Panc1 (cell line): ENCODE measurements at regions not wholly inside any gene's neighbourhood (a gene's known extent, or its start where the extent isn't known, plus 50 kb on each side); places are given as distances from the start of the nearest gene placed in this dataset.

Experiments used
- ATAC-seq: fragments of 200-7000 bp; cut with Tn5 transposase; 2 replicates; pipeline ENCODE4 v1.9.1; 2020; ENCODE audit warnings: mild to moderate bottlenecking, moderate library complexity
- BruUV-seq: library from RNA; stranded (reverse); fragments of 400-500 nt; replicated peaks from 2 replicates; lab custom pipeline; 2021; lab: Mats Ljungman, UMichigan
- CTCF ChIA-PET: fragments of 300-600 bp; sonication (Branson Sonifier 250); formaldehyde crosslinking; loops from one replicate; lab custom pipeline; 2022; ENCODE audit warnings: antibody characterized with exemption; lab: Charles Lee
- POLR2A ChIA-PET: fragments of 300-600 bp; sonication (Branson Sonifier 250); formaldehyde crosslinking; loops from one replicate; lab custom pipeline; 2022; ENCODE audit warnings: antibody characterized with exemption; lab: Charles Lee
- DNase-seq: peaks from one replicate; pipeline ENCODE4 v3.0.0-alpha.2; 2010; ENCODE audit warnings: low read depth, low spot score
- H3K27ac ChIP-seq: 2 replicates; pipeline ENCODE4 v1.5.1; 2011; ENCODE audit warnings: mild to moderate bottlenecking, low read length, inconsistent platforms
- H3K27me3 ChIP-seq: fragments of 200-500 bp; sonication (Bioruptor generic); 2 replicates; pipeline ENCODE4 v1.6.0; 2014; ENCODE audit warnings: low read length, inconsistent platforms; ENCODE audit not compliant: control insufficient read depth, insufficient read depth
- H3K36me3 ChIP-seq: fragments of 200-500 bp; sonication (Bioruptor generic); 2 replicates; pipeline ENCODE4 v1.5.1; 2014; ENCODE audit warnings: inconsistent platforms, mild to moderate bottlenecking, low read length, moderate library complexity; ENCODE audit not compliant: control insufficient read depth, insufficient read depth
- H3K4me1 ChIP-seq: 2 replicates; pipeline ENCODE4 v1.5.1; 2011; ENCODE audit warnings: inconsistent platforms, mild to moderate bottlenecking, low read length, moderate library complexity; ENCODE audit not compliant: control insufficient read depth, insufficient read depth
- H3K4me3 ChIP-seq, 2 experiments: 2 replicates each; pipeline ENCODE4 v1.5.1; 2011 to 2012; ENCODE audit warnings: low read depth in 2 of 2, low read length in 2 of 2, mild to moderate bottlenecking in 2 of 2, inconsistent platforms in 1 of 2, moderate library complexity in 1 of 2
- H3K9me3 ChIP-seq: fragments of 200-500 bp; sonication (Bioruptor generic); 2 replicates; pipeline ENCODE4 v1.5.1; 2014; ENCODE audit warnings: low read depth, mild to moderate bottlenecking, inconsistent platforms, low read length, moderate library complexity; ENCODE audit not compliant: control insufficient read depth, insufficient read depth
- POLR2AphosphoS5 ChIP-seq: IDR thresholded peaks from 2 replicates; pipeline ENCODE4 v1.6.1; 2012; ENCODE audit warnings: mild to moderate bottlenecking, low read depth, low read length, moderate library complexity
- SIN3A ChIP-seq: IDR thresholded peaks from 2 replicates; pipeline ENCODE4 v1.6.1; 2012; ENCODE audit warnings: low read depth, mild to moderate bottlenecking, low read length, moderate library complexity, borderline replicate concordance; ENCODE audit not compliant: insufficient read depth
- TCF7L2 ChIP-seq: IDR thresholded peaks from 2 replicates; pipeline ENCODE4 v1.6.1; 2011; ENCODE audit warnings: mild to moderate bottlenecking, low read depth, low read length, inconsistent platforms
- in situ Hi-C: cut with HindIII; loops from 2 replicates; pipeline ENCODE4 v1.10.0; 2016; ENCODE audit warnings: low sequenced_read_pairs, low pct_unique_long_range_greater_than_20kb
- intact Hi-C: fragments of 100-400 bp; cut with micrococcal nuclease; formaldehyde crosslinking; loops from one replicate; pipeline ENCODE4 v1.10.0; 2022; ENCODE audit not compliant: unreplicated experiment
- TF ChIP-seq, protein P1 (sequence below), 2 experiments: IDR thresholded peaks; 2 replicates each; pipeline ENCODE4 v1.6.1; 2011 to 2012; ENCODE audit warnings: low read depth in 2 of 2, control low read depth in 1 of 2, low read length in 1 of 2, mild to moderate bottlenecking in 1 of 2, moderate library complexity in 1 of 2; ENCODE audit not compliant: insufficient read depth in 1 of 2
- TF ChIP-seq, protein P2 (sequence below): fragments of 450-650 bp; IDR thresholded peaks from 2 replicates; pipeline ENCODE4 v1.5.1; 2017; ENCODE audit warnings: mild to moderate bottlenecking

DNA sequence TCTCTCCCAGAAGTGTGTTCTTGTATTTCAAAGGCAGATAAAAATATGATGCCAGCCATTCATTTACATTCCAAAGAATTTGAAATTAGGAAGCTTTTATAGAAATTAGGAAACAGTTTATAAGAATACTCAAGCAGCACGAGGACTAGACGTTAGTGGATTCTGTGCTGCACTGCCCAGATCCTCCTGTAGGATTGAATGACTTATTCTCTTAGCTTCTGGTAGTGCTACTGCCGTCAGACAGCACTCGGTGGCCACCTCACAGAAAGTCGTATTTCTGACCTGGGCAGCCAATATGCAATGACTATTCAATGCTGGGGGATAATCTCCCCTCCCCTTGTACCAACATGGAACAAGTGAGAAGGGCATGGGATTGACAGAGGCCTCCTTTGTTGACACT lies 326.4 kb downstream of the RPL10L start:
- no peaks in the 10 kb centered on the region for H3K4me1 ChIP-seq
- H3K9me3 ChIP-seq: no peaks in the 10 kb centered on the region
- TF ChIP-seq, protein P1, sequence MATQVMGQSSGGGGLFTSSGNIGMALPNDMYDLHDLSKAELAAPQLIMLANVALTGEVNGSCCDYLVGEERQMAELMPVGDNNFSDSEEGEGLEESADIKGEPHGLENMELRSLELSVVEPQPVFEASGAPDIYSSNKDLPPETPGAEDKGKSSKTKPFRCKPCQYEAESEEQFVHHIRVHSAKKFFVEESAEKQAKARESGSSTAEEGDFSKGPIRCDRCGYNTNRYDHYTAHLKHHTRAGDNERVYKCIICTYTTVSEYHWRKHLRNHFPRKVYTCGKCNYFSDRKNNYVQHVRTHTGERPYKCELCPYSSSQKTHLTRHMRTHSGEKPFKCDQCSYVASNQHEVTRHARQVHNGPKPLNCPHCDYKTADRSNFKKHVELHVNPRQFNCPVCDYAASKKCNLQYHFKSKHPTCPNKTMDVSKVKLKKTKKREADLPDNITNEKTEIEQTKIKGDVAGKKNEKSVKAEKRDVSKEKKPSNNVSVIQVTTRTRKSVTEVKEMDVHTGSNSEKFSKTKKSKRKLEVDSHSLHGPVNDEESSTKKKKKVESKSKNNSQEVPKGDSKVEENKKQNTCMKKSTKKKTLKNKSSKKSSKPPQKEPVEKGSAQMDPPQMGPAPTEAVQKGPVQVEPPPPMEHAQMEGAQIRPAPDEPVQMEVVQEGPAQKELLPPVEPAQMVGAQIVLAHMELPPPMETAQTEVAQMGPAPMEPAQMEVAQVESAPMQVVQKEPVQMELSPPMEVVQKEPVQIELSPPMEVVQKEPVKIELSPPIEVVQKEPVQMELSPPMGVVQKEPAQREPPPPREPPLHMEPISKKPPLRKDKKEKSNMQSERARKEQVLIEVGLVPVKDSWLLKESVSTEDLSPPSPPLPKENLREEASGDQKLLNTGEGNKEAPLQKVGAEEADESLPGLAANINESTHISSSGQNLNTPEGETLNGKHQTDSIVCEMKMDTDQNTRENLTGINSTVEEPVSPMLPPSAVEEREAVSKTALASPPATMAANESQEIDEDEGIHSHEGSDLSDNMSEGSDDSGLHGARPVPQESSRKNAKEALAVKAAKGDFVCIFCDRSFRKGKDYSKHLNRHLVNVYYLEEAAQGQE (IDR thresholded peaks at IDR 0.05; ENCODE audit: insufficient read depth in 1 of 2, low read depth in 2 of 2, low read length in 1 of 2): no peak
- in situ Hi-C loops: no loop called here
- DNase-seq: no peak
- POLR2A ChIA-PET: no interaction called here
- no peak for ATAC-seq
- H3K36me3 ChIP-seq: no peaks in the 10 kb centered on the region
- BruUV-seq: no TSS peak
- intact Hi-C loops: no loop called here
- no peak overlapping the region for H3K4me3 ChIP-seq
- CTCF ChIA-PET: interaction anchor here (0.5 kb wide), 1 partner anchor 298 kb away, joined by 3 read pairs; no protein-coding TSS in a partner anchor
- H3K27me3 ChIP-seq: no peaks in the 10 kb centered on the region
- no peak overlapping the region for H3K27ac ChIP-seq

DNA sequence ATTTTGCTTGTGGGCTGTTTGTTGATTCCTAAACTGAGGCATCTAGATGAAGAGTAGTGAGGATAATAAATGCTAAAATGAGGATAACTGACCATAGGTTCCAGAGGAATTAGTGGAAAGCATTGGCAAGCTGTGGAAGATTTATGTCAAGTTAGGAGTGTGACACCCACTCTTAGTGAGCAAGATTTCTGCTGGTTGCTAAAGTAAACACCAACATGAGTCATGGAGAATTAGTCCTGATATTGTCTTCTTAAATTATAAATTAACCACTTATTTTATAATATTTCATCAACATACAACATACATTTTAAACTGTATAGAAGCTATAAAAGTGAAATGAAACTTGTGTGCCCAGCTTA lies 328.2 kb downstream of the RPL10L start:
- no peaks in the 10 kb centered on the region for H3K27me3 ChIP-seq
- no peak overlapping the region for H3K4me3 ChIP-seq
- DNase-seq (no peak), ATAC-seq (no peak)
- H3K36me3 ChIP-seq: no peaks in the 10 kb centered on the region
- H3K4me1 ChIP-seq: no peaks in the 10 kb centered on the region
- in situ Hi-C loops: no loop called here
- H3K9me3 ChIP-seq: no peaks in the 10 kb centered on the region
- TF ChIP-seq, protein P1 (IDR thresholded peaks at IDR 0.05; ENCODE audit: insufficient read depth in 1 of 2, low read depth in 2 of 2, low read length in 1 of 2): no peak
- TF ChIP-seq, protein P2, sequence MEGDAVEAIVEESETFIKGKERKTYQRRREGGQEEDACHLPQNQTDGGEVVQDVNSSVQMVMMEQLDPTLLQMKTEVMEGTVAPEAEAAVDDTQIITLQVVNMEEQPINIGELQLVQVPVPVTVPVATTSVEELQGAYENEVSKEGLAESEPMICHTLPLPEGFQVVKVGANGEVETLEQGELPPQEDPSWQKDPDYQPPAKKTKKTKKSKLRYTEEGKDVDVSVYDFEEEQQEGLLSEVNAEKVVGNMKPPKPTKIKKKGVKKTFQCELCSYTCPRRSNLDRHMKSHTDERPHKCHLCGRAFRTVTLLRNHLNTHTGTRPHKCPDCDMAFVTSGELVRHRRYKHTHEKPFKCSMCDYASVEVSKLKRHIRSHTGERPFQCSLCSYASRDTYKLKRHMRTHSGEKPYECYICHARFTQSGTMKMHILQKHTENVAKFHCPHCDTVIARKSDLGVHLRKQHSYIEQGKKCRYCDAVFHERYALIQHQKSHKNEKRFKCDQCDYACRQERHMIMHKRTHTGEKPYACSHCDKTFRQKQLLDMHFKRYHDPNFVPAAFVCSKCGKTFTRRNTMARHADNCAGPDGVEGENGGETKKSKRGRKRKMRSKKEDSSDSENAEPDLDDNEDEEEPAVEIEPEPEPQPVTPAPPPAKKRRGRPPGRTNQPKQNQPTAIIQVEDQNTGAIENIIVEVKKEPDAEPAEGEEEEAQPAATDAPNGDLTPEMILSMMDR: no peak
- TF ChIP-seq SIN3A: no peak
- no peak for TF ChIP-seq POLR2AphosphoS5
- TF ChIP-seq TCF7L2: no peak
- no TSS peak for BruUV-seq
- no peak overlapping the region for H3K27ac ChIP-seq
- ChIA-PET CTCF (no interaction called here), POLR2A (no interaction called here)
- intact Hi-C loops: no loop called here
